Epithelial cell of proximal tubule (primary cell): ENCODE measurements at regions not wholly inside any gene's neighbourhood (a gene's known extent, or its start where the extent isn't known, plus 50 kb on each side); places are given as distances from the start of the nearest gene placed in this dataset.
"Not testable (repeated sequence)": the region's sequence is repeated elsewhere in the genome, so short reads cannot be mapped to it uniquely, and the experiment has no call there.

Source experiments
- DNase-seq: peaks from one replicate; pipeline ENCODE4 v3.0.0-alpha.2; 2011; ENCODE audit warnings: low read depth
- H3K4me3 ChIP-seq: 2 replicates; pipeline ENCODE4 v1.5.1; 2011; ENCODE audit warnings: low read depth, mild to moderate bottlenecking, low read length
- CTCF ChIP-seq: conservative IDR thresholded peaks from 2 replicates; pipeline ENCODE4 v1.5.1; 2012; ENCODE audit warnings: low read depth, mild to moderate bottlenecking, low read length

GRCh38 chr11:26930518-26931247 is 63.2 kb upstream of the FIBIN start:
- no peak overlapping the region for H3K4me3 ChIP-seq
- no peak for TF ChIP-seq CTCF
- DNase-seq: no peak

GRCh38 chr11:26931248-26931631 is 62.7 kb upstream of the FIBIN start:
- no peak for TF ChIP-seq CTCF
- no peak overlapping the region for H3K4me3 ChIP-seq
- DNase-seq: no peak

- no peak overlapping the region for H3K4me3 ChIP-seq
- TF ChIP-seq CTCF: no peak
- no peak for DNase-seq
These were observed 62.0 kb upstream of the FIBIN start for GRCh38 chr11:26931881-26932280.

GRCh38 chr11:26936109-26936508 is 57.8 kb upstream of the FIBIN start:
- no peak for DNase-seq
- no peak overlapping the region for H3K4me3 ChIP-seq
- no peak for TF ChIP-seq CTCF

GRCh38 chr11:26937386-26937785 is 56.5 kb upstream of the FIBIN start:
- no peak for DNase-seq
- TF ChIP-seq CTCF: no peak

GRCh38 chr11:26940501-26940900 is 53.4 kb upstream of the FIBIN start:
- not testable (repeated sequence) for H3K4me3 ChIP-seq, DNase-seq

More at GRCh38 chr11:26937386-26937785, 56.5 kb upstream of the FIBIN start:
- H3K4me3 ChIP-seq: no peak overlapping the region

GRCh38 chr11:26942356-26942755 is 51.6 kb upstream of the FIBIN start:
- H3K4me3 ChIP-seq: no peak overlapping the region
- no peak for TF ChIP-seq CTCF
- no peak for DNase-seq
